ENCODE measurements at regions not wholly inside any gene's neighbourhood (a gene's known extent, or its start where the extent isn't known, plus 50 kb on each side); places are given as distances from the start of the nearest gene placed in this dataset.

- Histone ChIP-seq H3K9me3 (ENCODE audit: control insufficient read depth, low read depth, low read length) (no peaks in the 10 kb centered on the region), H3K4me1 (ENCODE audit: control insufficient read depth, extremely low read depth, insufficient read depth, low read length) (no peaks in the 10 kb centered on the region), H3K79me2 (ENCODE audit: control insufficient read depth, insufficient read depth, low read length) (no peaks in the 10 kb centered on the region), H3K36me3 (ENCODE audit: control insufficient read depth in 2 of 2, extremely low read depth in 1 of 2, insufficient read depth in 2 of 2, low read length in 2 of 2) (no peaks in the 10 kb centered on the region), H3K27me3 (ENCODE audit: control insufficient read depth, extremely low read depth, insufficient read depth, low read length) (no peaks in the 10 kb centered on the region), H3K27ac (ENCODE audit: control insufficient read depth, insufficient read depth, low read length) (no peak overlapping the region), H3K9ac (ENCODE audit: control insufficient read depth, extremely low read depth, insufficient read depth, low read length) (no peak overlapping the region), H4K20me1 (ENCODE audit: control insufficient read depth, extremely low read depth, insufficient read depth, low read length) (no peaks in the 10 kb centered on the region), H3K9me1 (ENCODE audit: control insufficient read depth, extremely low read depth, insufficient read depth, low read length) (no peaks in the 10 kb centered on the region), H3K4me3 (ENCODE audit: control insufficient read depth in 2 of 3, extremely low read depth in 1 of 3, insufficient read depth in 2 of 3, low read depth in 1 of 3, low read length in 3 of 3) (no peak overlapping the region), H2AFZ (ENCODE audit: control insufficient read depth, low read length) (no peak overlapping the region), H3K4me2 (ENCODE audit: control insufficient read depth, extremely low read depth, insufficient read depth, low read depth, low read length) (no peak overlapping the region)
- dilution Hi-C loops (cut with MboI; ENCODE audit: extremely low pct_ligation_motif_present, low sequenced_read_pairs) = no loop called here
- TF ChIP-seq EZH2 (IDR thresholded peaks at IDR 0.05; ENCODE audit: low read length) (no peak), CTCF (optimal IDR thresholded peaks at IDR 0.05 in 1 of 3, IDR thresholded peaks at IDR 0.05 in 1 of 3, conservative IDR thresholded peaks at IDR 0.05 in 1 of 3; ENCODE audit: extremely low read depth in 1 of 3, insufficient read depth in 2 of 3, low read length in 3 of 3) (no peak)
- no peak for DNase-seq (ENCODE audit: low read depth, low spot score)
- FAIRE-seq = no peak
These were observed 986.0 kb upstream of the MAP3K7 start for GRCh38 chr6:91572878-91573277.

GRCh38 chr6:91569071-91569470 lies 982.2 kb upstream of the MAP3K7 start:
- no peak overlapping the region for H3K4me2 ChIP-seq (ENCODE audit: control insufficient read depth, extremely low read depth, insufficient read depth, low read depth, low read length)
- H2AFZ ChIP-seq (ENCODE audit: control insufficient read depth, low read length) = no peak overlapping the region
- H3K9me1 ChIP-seq (ENCODE audit: control insufficient read depth, extremely low read depth, insufficient read depth, low read length) = no peaks in the 10 kb centered on the region
- FAIRE-seq (no peak), DNase-seq (ENCODE audit: low read depth, low spot score) (no peak)
- no peaks in the 10 kb centered on the region for H3K79me2 ChIP-seq (ENCODE audit: control insufficient read depth, insufficient read depth, low read length)
- no peaks in the 10 kb centered on the region for H3K36me3 ChIP-seq (ENCODE audit: control insufficient read depth in 2 of 2, extremely low read depth in 1 of 2, insufficient read depth in 2 of 2, low read length in 2 of 2)
- H3K27me3 ChIP-seq (ENCODE audit: control insufficient read depth, extremely low read depth, insufficient read depth, low read length) = no peaks in the 10 kb centered on the region
- H4K20me1 ChIP-seq (ENCODE audit: control insufficient read depth, extremely low read depth, insufficient read depth, low read length) = no peaks in the 10 kb centered on the region
- no peak overlapping the region for H3K9ac ChIP-seq (ENCODE audit: control insufficient read depth, extremely low read depth, insufficient read depth, low read length)
- H3K4me3 ChIP-seq (ENCODE audit: control insufficient read depth in 2 of 3, extremely low read depth in 1 of 3, insufficient read depth in 2 of 3, low read depth in 1 of 3, low read length in 3 of 3) = no peak overlapping the region
- no peaks in the 10 kb centered on the region for H3K9me3 ChIP-seq (ENCODE audit: control insufficient read depth, low read depth, low read length)
- H3K27ac ChIP-seq (ENCODE audit: control insufficient read depth, insufficient read depth, low read length) = no peak overlapping the region
- dilution Hi-C loops (cut with MboI; ENCODE audit: extremely low pct_ligation_motif_present, low sequenced_read_pairs) = no loop called here
- H3K4me1 ChIP-seq (ENCODE audit: control insufficient read depth, extremely low read depth, insufficient read depth, low read length) = no peaks in the 10 kb centered on the region
- no peak for TF ChIP-seq CTCF (optimal IDR thresholded peaks at IDR 0.05 in 1 of 3, IDR thresholded peaks at IDR 0.05 in 1 of 3, conservative IDR thresholded peaks at IDR 0.05 in 1 of 3; ENCODE audit: extremely low read depth in 1 of 3, insufficient read depth in 2 of 3, low read length in 3 of 3)
- TF ChIP-seq EZH2 (IDR thresholded peaks at IDR 0.05; ENCODE audit: low read length) = no peak

Data from keratinocyte (primary cell).